KMS-11 (cell line): ENCODE measurements at regions not wholly inside any gene's neighbourhood (a gene's known extent, or its start where the extent isn't known, plus 50 kb on each side); places are given as distances from the start of the nearest gene placed in this dataset.
"Not testable (repeated sequence)": the region's sequence is repeated elsewhere in the genome, so short reads cannot be mapped to it uniquely, and the experiment has no call there.

Experiments
- H2AFZ ChIP-seq: fragments of 200-600 bp; sonication (generic); 2 replicates; pipeline ENCODE4 v1.6.1; 2016; ENCODE audit warnings: antibody characterized with exemption, mixed run types, low read depth
- H3K27ac ChIP-seq: fragments of 200-600 bp; sonication (generic); 2 replicates; pipeline ENCODE4 v1.6.1; 2016; ENCODE audit warnings: mild to moderate bottlenecking, mixed run types
- H3K27me3 ChIP-seq: fragments of 200-600 bp; sonication (generic); 2 replicates; pipeline ENCODE4 v1.6.1; 2017; ENCODE audit warnings: mild to moderate bottlenecking, low read depth, mixed run types, moderate library complexity; ENCODE audit not compliant: insufficient read depth
- H3K36me3 ChIP-seq: fragments of 200-600 bp; sonication (generic); 2 replicates; pipeline ENCODE4 v1.6.1; 2017; ENCODE audit warnings: mild to moderate bottlenecking, mixed run types; ENCODE audit not compliant: insufficient read depth
- H3K4me1 ChIP-seq: fragments of 200-600 bp; sonication (generic); 2 replicates; pipeline ENCODE4 v1.6.1; 2016; ENCODE audit warnings: mild to moderate bottlenecking, low read depth, mixed run types; ENCODE audit not compliant: poor library complexity, severe bottlenecking
- H3K4me2 ChIP-seq: fragments of 200-600 bp; sonication (generic); 2 replicates; pipeline ENCODE4 v1.7.0; 2016; ENCODE audit warnings: mild to moderate bottlenecking, mixed run types
- H3K4me3 ChIP-seq: fragments of 200-600 bp; sonication (generic); IDR thresholded peaks from 2 replicates; pipeline ENCODE4 v1.6.1; 2017; ENCODE audit warnings: low read depth, low read length, mixed read lengths; ENCODE audit not compliant: insufficient read depth
- H3K79me2 ChIP-seq: fragments of 200-600 bp; sonication (generic); 2 replicates; pipeline ENCODE4 v1.6.1; 2016; ENCODE audit warnings: low read depth, mixed run types; ENCODE audit not compliant: insufficient read depth
- H3K9ac ChIP-seq: fragments of 200-600 bp; sonication (generic); 2 replicates; pipeline ENCODE4 v1.6.1; 2016; ENCODE audit warnings: mild to moderate bottlenecking, mixed run types
- H4K20me1 ChIP-seq: fragments of 200-600 bp; sonication (generic); 2 replicates; pipeline ENCODE4 v1.6.1; 2016; ENCODE audit warnings: mild to moderate bottlenecking, mixed run types; ENCODE audit not compliant: insufficient read depth
- TF ChIP-seq, protein P1 (sequence below): fragments of 200-600 bp; sonication (generic); conservative IDR thresholded peaks from 2 replicates; pipeline ENCODE4 v1.6.1; 2017; ENCODE audit warnings: low read depth, mild to moderate bottlenecking, antibody characterized with exemption, low read length, moderate library complexity, mixed read lengths

DNA sequence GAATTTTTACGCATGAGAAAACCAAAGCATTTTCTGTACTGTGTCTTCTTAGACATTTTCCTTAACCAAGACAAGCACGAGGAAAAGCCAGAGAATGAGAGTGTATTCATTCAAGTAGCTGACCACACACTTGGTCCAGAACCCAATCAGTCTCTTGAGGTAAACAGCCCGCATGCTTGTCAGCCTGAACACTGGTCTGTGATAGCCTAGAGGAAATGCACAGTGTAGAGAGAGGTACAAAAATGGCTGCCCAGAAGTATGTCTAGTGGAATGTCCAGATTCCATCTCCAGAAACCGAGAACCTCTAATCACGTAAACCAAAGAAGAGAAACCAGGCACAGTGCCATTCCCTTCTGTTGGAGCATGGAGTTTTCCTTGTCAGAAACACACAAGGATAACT, 80.0 kb upstream of the SNX2 start:
- H3K79me2 ChIP-seq, result no peaks in the 10 kb centered on the region
- no peak overlapping the region for H3K9ac ChIP-seq
- TF ChIP-seq, protein P1, sequence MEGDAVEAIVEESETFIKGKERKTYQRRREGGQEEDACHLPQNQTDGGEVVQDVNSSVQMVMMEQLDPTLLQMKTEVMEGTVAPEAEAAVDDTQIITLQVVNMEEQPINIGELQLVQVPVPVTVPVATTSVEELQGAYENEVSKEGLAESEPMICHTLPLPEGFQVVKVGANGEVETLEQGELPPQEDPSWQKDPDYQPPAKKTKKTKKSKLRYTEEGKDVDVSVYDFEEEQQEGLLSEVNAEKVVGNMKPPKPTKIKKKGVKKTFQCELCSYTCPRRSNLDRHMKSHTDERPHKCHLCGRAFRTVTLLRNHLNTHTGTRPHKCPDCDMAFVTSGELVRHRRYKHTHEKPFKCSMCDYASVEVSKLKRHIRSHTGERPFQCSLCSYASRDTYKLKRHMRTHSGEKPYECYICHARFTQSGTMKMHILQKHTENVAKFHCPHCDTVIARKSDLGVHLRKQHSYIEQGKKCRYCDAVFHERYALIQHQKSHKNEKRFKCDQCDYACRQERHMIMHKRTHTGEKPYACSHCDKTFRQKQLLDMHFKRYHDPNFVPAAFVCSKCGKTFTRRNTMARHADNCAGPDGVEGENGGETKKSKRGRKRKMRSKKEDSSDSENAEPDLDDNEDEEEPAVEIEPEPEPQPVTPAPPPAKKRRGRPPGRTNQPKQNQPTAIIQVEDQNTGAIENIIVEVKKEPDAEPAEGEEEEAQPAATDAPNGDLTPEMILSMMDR, result no peak
- H3K4me1 ChIP-seq, result no peaks in the 10 kb centered on the region
- H2AFZ ChIP-seq, result no peak overlapping the region
- no peaks in the 10 kb centered on the region for H4K20me1 ChIP-seq
- no peak overlapping the region for H3K27ac ChIP-seq
- no peak overlapping the region for H3K4me2 ChIP-seq
- H3K36me3 ChIP-seq, result no peaks in the 10 kb centered on the region
- no peaks in the 10 kb centered on the region for H3K27me3 ChIP-seq
- no peak overlapping the region for H3K4me3 ChIP-seq

DNA sequence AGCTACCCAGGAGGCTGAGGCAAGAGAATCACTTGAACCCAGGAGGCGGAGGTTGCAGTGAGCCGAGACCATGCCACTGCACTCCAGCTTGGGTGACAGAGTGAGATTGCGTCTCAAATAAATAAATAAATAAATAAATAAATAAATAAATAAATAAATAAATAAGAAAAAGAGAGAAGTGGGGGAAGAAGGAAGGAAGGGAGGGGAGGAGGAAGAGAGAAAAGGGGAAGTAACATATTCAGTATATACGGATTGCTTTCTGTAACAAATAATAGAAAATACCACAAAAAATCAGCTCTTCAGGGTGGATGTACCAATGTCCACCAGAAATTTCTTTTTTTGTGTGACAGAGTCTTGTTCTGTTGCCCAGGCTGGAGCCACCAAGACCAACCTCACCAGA, 78.1 kb upstream of the SNX2 start:
- H3K27me3 ChIP-seq, H3K9ac ChIP-seq, H3K27ac ChIP-seq, H3K36me3 ChIP-seq, H4K20me1 ChIP-seq, H3K4me2 ChIP-seq, H2AFZ ChIP-seq, H3K4me3 ChIP-seq, H3K79me2 ChIP-seq, H3K4me1 ChIP-seq: not testable (repeated sequence)

DNA sequence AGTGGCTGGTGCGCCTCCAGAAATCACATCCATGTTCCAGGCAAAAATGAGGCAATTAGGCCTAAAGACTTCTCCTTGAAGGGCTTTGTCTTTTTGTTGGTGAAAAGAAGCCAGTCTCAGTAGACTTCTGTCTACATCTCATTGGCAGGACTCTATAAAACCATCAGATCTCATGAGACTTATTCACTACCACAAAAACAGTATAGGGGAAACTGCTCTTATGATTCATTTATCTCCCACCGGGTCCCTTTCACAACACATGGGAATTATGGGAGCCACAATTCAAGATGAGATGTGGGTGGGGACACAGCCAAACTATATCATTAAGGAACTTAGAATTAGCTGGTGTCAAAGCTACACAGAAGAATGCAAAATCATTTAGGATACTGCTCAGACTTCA, 77.7 kb upstream of the SNX2 start:
- Histone ChIP-seq H3K27me3 (no peaks in the 10 kb centered on the region), H4K20me1 (no peaks in the 10 kb centered on the region), H3K4me2 (no peak overlapping the region), H3K36me3 (no peaks in the 10 kb centered on the region), H3K9ac (no peak overlapping the region), H3K4me1 (peaks cover 14% of the 10 kb centered on the region), H2AFZ (no peak overlapping the region), H3K4me3 (no peak overlapping the region), H3K79me2 (no peaks in the 10 kb centered on the region), H3K27ac (no peak overlapping the region)
- TF ChIP-seq, protein P1, result no peak

DNA sequence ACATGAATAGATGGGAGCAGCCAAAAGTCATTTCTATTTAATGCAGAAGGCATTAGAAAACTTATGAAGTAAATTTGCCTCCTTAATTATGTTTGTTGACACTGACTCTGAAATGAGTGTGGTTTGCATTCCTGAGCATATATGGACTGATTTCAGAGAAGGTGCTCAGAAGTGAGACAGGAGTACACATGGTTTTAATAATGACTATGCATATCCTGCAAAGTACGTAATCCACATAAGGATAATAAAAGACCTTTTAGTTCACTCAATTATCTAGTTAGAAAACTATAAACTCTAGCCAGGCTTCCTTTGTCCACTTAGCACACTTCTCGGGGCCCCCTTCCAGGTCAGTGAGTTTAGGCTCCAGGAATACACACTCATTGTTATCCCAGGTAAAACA, 75.7 kb upstream of the SNX2 start:
- H3K4me1 ChIP-seq, result peaks cover 23% of the 10 kb centered on the region
- TF ChIP-seq, protein P1, result no peak
- H3K27ac ChIP-seq, result no peak overlapping the region
- no peaks in the 10 kb centered on the region for H3K79me2 ChIP-seq
- H3K27me3 ChIP-seq, result no peaks in the 10 kb centered on the region
- no peak overlapping the region for H2AFZ ChIP-seq
- no peak overlapping the region for H3K4me2 ChIP-seq
- no peak overlapping the region for H3K9ac ChIP-seq
- H3K36me3 ChIP-seq, result no peaks in the 10 kb centered on the region
- no peak overlapping the region for H3K4me3 ChIP-seq
- H4K20me1 ChIP-seq, result no peaks in the 10 kb centered on the region

DNA sequence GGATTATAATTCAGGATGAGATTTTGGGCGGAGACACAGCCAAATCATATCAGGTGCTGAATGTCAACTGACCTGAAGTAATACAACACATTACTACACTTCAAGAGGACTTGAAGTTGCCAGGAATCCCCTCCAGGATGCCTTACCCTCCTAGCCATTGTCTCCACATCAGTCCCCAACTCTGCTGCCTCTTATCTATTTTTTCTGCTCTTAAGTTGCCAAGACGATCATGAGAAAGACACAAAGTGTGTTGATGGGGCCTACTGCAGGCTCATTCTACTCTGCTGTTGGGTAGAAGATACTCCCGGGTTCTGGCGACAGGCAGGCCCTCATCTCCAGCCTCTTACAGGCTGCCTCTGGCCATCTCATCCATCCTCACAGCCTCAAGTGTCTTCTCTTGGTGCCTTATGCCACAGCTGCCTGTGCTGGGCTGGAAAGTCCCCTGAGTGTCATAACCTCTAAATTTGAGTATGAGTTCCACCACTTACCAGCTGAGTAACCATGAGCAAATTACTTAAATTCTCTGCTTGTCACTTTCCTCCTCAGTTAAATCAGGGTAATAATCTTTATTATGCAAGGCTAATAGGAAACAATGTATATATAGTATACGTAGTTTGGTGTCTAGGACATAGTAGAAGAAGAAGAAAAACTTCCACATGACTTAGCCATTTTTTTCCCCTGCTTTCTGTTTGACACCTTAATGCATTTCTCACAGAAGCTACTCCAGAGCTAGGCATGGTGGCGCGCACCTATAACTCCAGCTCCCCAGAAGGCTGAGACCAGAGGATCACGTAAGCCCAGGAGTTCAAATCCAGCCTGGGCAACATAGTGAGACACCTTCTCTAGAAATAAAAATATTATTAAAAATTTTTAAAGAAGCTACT, 73.0 kb upstream of the SNX2 start:
- Histone ChIP-seq H3K4me3 (no peak overlapping the region), H3K9ac (no peak overlapping the region), H2AFZ (peak overlapping the region; percentile 20; the same call in 1 of the 2 replicates), H3K79me2 (no peaks in the 10 kb centered on the region), H3K36me3 (no peaks in the 10 kb centered on the region), H3K4me2 (peak overlapping the region; percentile 41; the same call in 1 of the 2 replicates), H4K20me1 (no peaks in the 10 kb centered on the region), H3K27me3 (no peaks in the 10 kb centered on the region), H3K4me1 (peaks cover 23% of the 10 kb centered on the region), H3K27ac (peak overlapping the region; percentile 45)
- TF ChIP-seq, protein P1, result no peak
